Body of pancreas (tissue), 4 donors: ENCODE measurements at regions not wholly inside any gene's neighbourhood (a gene's known extent, or its start where the extent isn't known, plus 50 kb on each side); places are given as distances from the start of the nearest gene placed in this dataset.

ENCODE experiments used
- ATAC-seq: fragments of 150-250 bp; one replicate; pipeline ENCODE4 v1.9.1; 2016
- DNase-seq, 4 donors: peaks; one replicate each; pipeline ENCODE4 v3.0.0-alpha.2; 2019
- H3K27ac ChIP-seq, 4 donors: fragments of 200-600 bp; sonication (generic); 1 replicate in 3 of 4; 2 replicates in 1 of 4; pipeline versions ENCODE4 v1.5.1 to v1.6.1; 2016 to 2019; ENCODE audit warnings: mild to moderate bottlenecking in 1 of 4, mixed read lengths in 1 of 4, moderate library complexity in 1 of 4
- H3K27me3 ChIP-seq, 2 donors: fragments of 200-600 bp; sonication (generic); one replicate each; pipeline ENCODE4 v1.6.0; 2016; ENCODE audit warnings: mild to moderate bottlenecking in 1 of 2
- H3K36me3 ChIP-seq, 2 donors: fragments of 200-600 bp; sonication (generic); replicated peaks in 1 of 2; 2 replicates each; pipeline ENCODE4 v1.5.1; 2016; ENCODE audit warnings: low read depth in 2 of 2; ENCODE audit not compliant: insufficient read depth in 1 of 2
- H3K4me1 ChIP-seq: fragments of 200-600 bp; sonication (generic); one replicate; pipeline ENCODE4 v1.6.0; 2016
- H3K4me3 ChIP-seq, 2 donors: fragments of 200-600 bp; sonication (generic); 1 replicate in 1 of 2; 2 replicates in 1 of 2; pipeline ENCODE4 v1.5.1; 2016 to 2019
- H3K9me3 ChIP-seq, 3 donors: fragments of 200-600 bp; sonication (generic); 1 replicate in 2 of 3; 2 replicates in 1 of 3; pipeline ENCODE4 v1.5.1; 2016
- POLR2A ChIP-seq, 3 donors: fragments of 450-650 bp; IDR thresholded peaks; one replicate each; pipeline ENCODE4 v1.6.1; 2016; ENCODE audit warnings: antibody characterized with exemption in 3 of 3, mild to moderate bottlenecking in 2 of 3
- WGBS, 2 donors: methylation state at CpG; one replicate each; pipeline ENCODE4 v1.1.5; 2017; 5-methylcytosine and 5-hydroxymethylcytosine counted together
- intact Hi-C: fragments of 100-400 bp; cut with DNase I; formaldehyde crosslinking; loops from one replicate; pipeline ENCODE4 v1.15.1; 2023
- TF ChIP-seq, protein P1 (sequence below), 7 experiments: fragments of 450-650 bp in 4 of 7; fragments of 200-600 bp in 3 of 7; sonication (generic) in 3 of 7; IDR thresholded peaks; one replicate each; pipeline ENCODE4 v1.5.1; 2016 to 2019; ENCODE audit warnings: antibody characterized with exemption in 7 of 7

DNA sequence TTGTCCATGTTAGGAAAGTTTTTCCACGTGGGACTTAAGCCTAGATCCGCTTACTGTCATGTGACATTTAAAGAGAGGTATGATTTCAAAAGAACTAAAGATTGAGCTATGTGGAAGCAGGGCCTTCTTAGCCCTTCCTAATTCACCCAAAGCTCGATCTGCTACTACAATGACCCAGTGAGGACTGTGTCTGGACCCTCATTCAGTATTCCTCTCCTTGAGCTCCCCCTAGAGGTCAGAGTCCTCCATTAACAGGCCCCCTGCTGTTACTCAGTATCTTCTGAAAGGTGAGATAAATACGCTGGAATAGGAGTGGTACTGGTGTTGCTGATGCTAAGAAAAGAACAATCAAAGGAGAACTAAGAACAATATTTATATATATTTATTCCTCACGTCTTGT lies 414.0 kb downstream of the GJA1 start:
- TF ChIP-seq, protein P1, sequence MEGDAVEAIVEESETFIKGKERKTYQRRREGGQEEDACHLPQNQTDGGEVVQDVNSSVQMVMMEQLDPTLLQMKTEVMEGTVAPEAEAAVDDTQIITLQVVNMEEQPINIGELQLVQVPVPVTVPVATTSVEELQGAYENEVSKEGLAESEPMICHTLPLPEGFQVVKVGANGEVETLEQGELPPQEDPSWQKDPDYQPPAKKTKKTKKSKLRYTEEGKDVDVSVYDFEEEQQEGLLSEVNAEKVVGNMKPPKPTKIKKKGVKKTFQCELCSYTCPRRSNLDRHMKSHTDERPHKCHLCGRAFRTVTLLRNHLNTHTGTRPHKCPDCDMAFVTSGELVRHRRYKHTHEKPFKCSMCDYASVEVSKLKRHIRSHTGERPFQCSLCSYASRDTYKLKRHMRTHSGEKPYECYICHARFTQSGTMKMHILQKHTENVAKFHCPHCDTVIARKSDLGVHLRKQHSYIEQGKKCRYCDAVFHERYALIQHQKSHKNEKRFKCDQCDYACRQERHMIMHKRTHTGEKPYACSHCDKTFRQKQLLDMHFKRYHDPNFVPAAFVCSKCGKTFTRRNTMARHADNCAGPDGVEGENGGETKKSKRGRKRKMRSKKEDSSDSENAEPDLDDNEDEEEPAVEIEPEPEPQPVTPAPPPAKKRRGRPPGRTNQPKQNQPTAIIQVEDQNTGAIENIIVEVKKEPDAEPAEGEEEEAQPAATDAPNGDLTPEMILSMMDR (IDR thresholded peaks at IDR 0.05) = peak; percentile 23 to 74 (median 60)
- TF ChIP-seq POLR2A (IDR thresholded peaks at IDR 0.05) = no peak
- no peak overlapping the region for H3K4me3 ChIP-seq
- H3K27ac ChIP-seq = no peak overlapping the region
- H3K9me3 ChIP-seq = no peaks in the 10 kb centered on the region
- no peaks in the 10 kb centered on the region for H3K36me3 ChIP-seq
- peaks cover 4% of the 10 kb centered on the region for H3K4me1 ChIP-seq
- H3K27me3 ChIP-seq = no peaks in the 10 kb centered on the region
- peak; percentile 81 for ATAC-seq
- WGBS, 2 donors = 37 to 47% methylated on average over 4 to 5 of the region's 5 CpGs
- intact Hi-C loops = no loop called here
- DNase-seq = peak; percentile 43 to 65 (median 54)

- Histone ChIP-seq H3K4me3 (no peak overlapping the region), H3K27me3 (no peaks in the 10 kb centered on the region), H3K36me3 (no peaks in the 10 kb centered on the region), H3K27ac (no peak overlapping the region), H3K9me3 (no peaks in the 10 kb centered on the region), H3K4me1 (peaks cover 4% of the 10 kb centered on the region)
- 72 to 73% methylated on average over 2 of the region's 2 CpGs for WGBS, 2 donors
- no peak for ATAC-seq
- no peak for DNase-seq
- intact Hi-C loops = no loop called here
- TF ChIP-seq POLR2A (IDR thresholded peaks at IDR 0.05) = no peak
- TF ChIP-seq, protein P1 (IDR thresholded peaks at IDR 0.05) = no peak
Observed at GRCh38 chr6:121851056-121851455, 415.6 kb downstream of the GJA1 start.

- Histone ChIP-seq H3K27ac (no peak overlapping the region), H3K27me3 (no peaks in the 10 kb centered on the region), H3K4me1 (peaks cover 4% of the 10 kb centered on the region), H3K36me3 (no peaks in the 10 kb centered on the region), H3K4me3 (no peak overlapping the region), H3K9me3 (no peaks in the 10 kb centered on the region)
- WGBS, 2 donors = 67 to 71% methylated on average over 4 of the region's 4 CpGs
- intact Hi-C loops = no loop called here
- TF ChIP-seq POLR2A (IDR thresholded peaks at IDR 0.05) = no peak
- TF ChIP-seq, protein P1 (IDR thresholded peaks at IDR 0.05) = no peak
- no peak for ATAC-seq
- DNase-seq = no peak
Observed at GRCh38 chr6:121853686-121854085, 418.2 kb downstream of the GJA1 start.

- Histone ChIP-seq H3K27me3 (no peaks in the 10 kb centered on the region), H3K27ac (no peak overlapping the region), H3K9me3 (no peaks in the 10 kb centered on the region), H3K36me3 (no peaks in the 10 kb centered on the region), H3K4me1 (no peaks in the 10 kb centered on the region), H3K4me3 (no peak overlapping the region)
- DNase-seq (no peak), ATAC-seq (no peak)
- intact Hi-C loops = no loop called here
- TF ChIP-seq, protein P1 (IDR thresholded peaks at IDR 0.05) = no peak
- no peak for TF ChIP-seq POLR2A (IDR thresholded peaks at IDR 0.05)
- WGBS, 2 donors = 86 to 91% methylated on average over 4 of the region's 4 CpGs
Observed at GRCh38 chr6:121855521-121855920, 420.1 kb downstream of the GJA1 start.

DNA sequence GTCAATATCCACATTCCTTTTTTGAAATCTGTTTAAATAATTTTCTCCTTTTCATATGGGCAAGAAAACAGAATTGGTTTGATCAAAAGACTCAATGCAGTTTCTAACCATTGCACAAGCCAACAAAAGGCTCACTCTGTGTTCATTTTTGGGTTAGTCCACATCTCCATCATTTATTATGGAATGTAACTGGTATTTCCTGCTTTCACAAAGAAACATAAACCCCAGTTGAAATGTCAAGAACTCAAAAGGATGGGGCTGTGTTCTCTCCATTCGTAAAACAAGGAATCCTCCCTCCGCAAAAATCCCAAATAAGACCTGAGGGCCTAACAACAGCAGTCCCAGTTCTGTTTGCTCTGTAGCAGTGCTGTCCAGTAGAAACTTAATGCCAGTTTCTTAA lies 420.9 kb downstream of the GJA1 start:
- no peaks in the 10 kb centered on the region for H3K4me1 ChIP-seq
- DNase-seq = no peak
- H3K27ac ChIP-seq = no peak overlapping the region
- intact Hi-C loops = no loop called here
- TF ChIP-seq, protein P1 (IDR thresholded peaks at IDR 0.05) = no peak
- TF ChIP-seq POLR2A (IDR thresholded peaks at IDR 0.05) = no peak
- H3K4me3 ChIP-seq = no peak overlapping the region
- ATAC-seq = no peak
- WGBS, 2 donors = 76 to 80% methylated on average over 2 of the region's 2 CpGs
- no peaks in the 10 kb centered on the region for H3K27me3 ChIP-seq
- H3K36me3 ChIP-seq = no peaks in the 10 kb centered on the region
- no peaks in the 10 kb centered on the region for H3K9me3 ChIP-seq
